Neural progenitor cell (in vitro differentiated cells): ENCODE measurements at regions not wholly inside any gene's neighbourhood (a gene's known extent, or its start where the extent isn't known, plus 50 kb on each side); places are given as distances from the start of the nearest gene placed in this dataset.

ENCODE experiments used
- DNase-seq: peaks from one replicate; pipeline ENCODE4 v3.0.0-alpha.2; 2016; ENCODE audit warnings: low spot score
- H2AFZ ChIP-seq: fragments of 200-600 bp; sonication (generic); replicated peaks from 2 replicates; pipeline ENCODE4 v1.6.1; 2016; ENCODE audit warnings: antibody characterized with exemption
- H3F3A ChIP-seq: fragments of 200-600 bp; sonication (generic); 2 replicates; pipeline ENCODE4 v1.6.1; 2016; ENCODE audit warnings: antibody characterized with exemption, low read depth
- H3K27ac ChIP-seq: fragments of 200-600 bp; sonication (generic); 2 replicates; pipeline ENCODE4 v1.5.1; 2016; ENCODE audit warnings: mild to moderate bottlenecking
- H3K27me3 ChIP-seq: fragments of 200-600 bp; sonication (generic); 2 replicates; pipeline ENCODE4 v1.6.1; 2016; ENCODE audit warnings: mild to moderate bottlenecking, moderate library complexity
- H3K36me3 ChIP-seq: fragments of 200-600 bp; sonication (generic); 2 replicates; pipeline ENCODE4 v1.5.1; 2016
- H3K4me1 ChIP-seq: fragments of 200-600 bp; sonication (generic); 2 replicates; pipeline ENCODE4 v1.6.1; 2016; ENCODE audit warnings: mixed run types
- H3K4me2 ChIP-seq: fragments of 200-600 bp; sonication (generic); 2 replicates; pipeline ENCODE4 v1.6.1; 2016
- H3K4me3 ChIP-seq: fragments of 200-600 bp; sonication (generic); 2 replicates; pipeline ENCODE4 v1.5.1; 2016
- H3K79me2 ChIP-seq: fragments of 200-600 bp; sonication (generic); 2 replicates; pipeline ENCODE4 v1.6.1; 2016; ENCODE audit warnings: low read depth
- H3K9ac ChIP-seq: fragments of 200-600 bp; sonication (generic); 2 replicates; pipeline ENCODE4 v1.6.1; 2016
- H3K9me3 ChIP-seq: fragments of 200-600 bp; sonication (generic); 2 replicates; pipeline ENCODE4 v1.5.1; 2016; ENCODE audit warnings: low read depth
- H4K20me1 ChIP-seq: fragments of 200-600 bp; sonication (generic); 2 replicates; pipeline ENCODE4 v1.6.1; 2016; ENCODE audit warnings: low read depth
- H3K27ac Mint-ChIP-seq: 3 replicates; pipeline ENCODE4 v1.8.0; 2021; ENCODE audit warnings: mixed read lengths
- H3K27me3 Mint-ChIP-seq: 2 replicates; pipeline ENCODE4 v1.8.0; 2022; ENCODE audit warnings: low read depth, mild to moderate bottlenecking, inconsistent platforms, moderate library complexity, mixed read lengths; ENCODE audit not compliant: insufficient read depth
- H3K36me3 Mint-ChIP-seq: 3 replicates; pipeline ENCODE4 v1.8.0; 2021; ENCODE audit warnings: mixed read lengths
- H3K4me1 Mint-ChIP-seq: 3 replicates; pipeline ENCODE4 v1.8.0; 2021; ENCODE audit warnings: mixed read lengths
- H3K4me3 Mint-ChIP-seq: 3 replicates; pipeline ENCODE4 v1.8.0; 2021; ENCODE audit warnings: mild to moderate bottlenecking, moderate library complexity, mixed read lengths
- H3K9me3 Mint-ChIP-seq: 3 replicates; pipeline ENCODE4 v1.8.0; 2020; ENCODE audit warnings: mixed read lengths
- CTCF ChIP-seq: fragments of 200-600 bp; sonication (generic); IDR thresholded peaks from 2 replicates; pipeline ENCODE4 v1.5.1; 2017; ENCODE audit warnings: antibody characterized with exemption, mild to moderate bottlenecking
- EZH2 ChIP-seq: fragments of 200-600 bp; sonication (generic); IDR thresholded peaks from 2 replicates; pipeline ENCODE4 v1.6.1; 2017; ENCODE audit warnings: antibody characterized with exemption, mild to moderate bottlenecking, moderate library complexity
- EZH2phosphoT487 ChIP-seq: fragments of 200-600 bp; sonication (generic); IDR thresholded peaks from 2 replicates; pipeline ENCODE4 v1.6.1; 2017; ENCODE audit warnings: antibody characterized with exemption

GRCh38 chr13:79003989-79004898 is 345.3 kb upstream of the OBI1 start:
- H3K4me3 ChIP-seq: no peak overlapping the region
- H4K20me1 ChIP-seq: no peaks in the 10 kb centered on the region
- H3F3A ChIP-seq: no peaks in the 10 kb centered on the region
- no peaks in the 10 kb centered on the region for H3K4me1 ChIP-seq
- Mint-ChIP-seq H3K27ac (no peak overlapping the region), H3K4me1 (no peaks in the 10 kb centered on the region), H3K4me3 (no peak overlapping the region), H3K9me3 (no peaks in the 10 kb centered on the region), H3K36me3 (no peaks in the 10 kb centered on the region), H3K27me3 (peaks cover 2% of the 10 kb centered on the region)
- H3K4me2 ChIP-seq: no peak overlapping the region
- no peak overlapping the region for H3K9ac ChIP-seq
- no peak overlapping the region for H3K27ac ChIP-seq
- no peaks in the 10 kb centered on the region for H3K27me3 ChIP-seq
- DNase-seq: no peak
- no peaks in the 10 kb centered on the region for H3K79me2 ChIP-seq
- no peak overlapping the region for H2AFZ ChIP-seq
- H3K9me3 ChIP-seq: no peaks in the 10 kb centered on the region
- TF ChIP-seq CTCF: no peak
- no peak for TF ChIP-seq EZH2
- TF ChIP-seq EZH2phosphoT487: no peak
- H3K36me3 ChIP-seq: no peaks in the 10 kb centered on the region

GRCh38 chr13:78999494-78999893 is 340.5 kb upstream of the OBI1 start:
- Mint-ChIP-seq H3K36me3 (no peaks in the 10 kb centered on the region), H3K4me1 (no peaks in the 10 kb centered on the region), H3K4me3 (no peak overlapping the region), H3K9me3 (no peaks in the 10 kb centered on the region), H3K27ac (no peak overlapping the region), H3K27me3 (peaks cover 2% of the 10 kb centered on the region)
- no peak overlapping the region for H2AFZ ChIP-seq
- H3K27me3 ChIP-seq: no peaks in the 10 kb centered on the region
- no peak overlapping the region for H3K9ac ChIP-seq
- H3F3A ChIP-seq: no peaks in the 10 kb centered on the region
- no peak for DNase-seq
- H3K27ac ChIP-seq: no peak overlapping the region
- no peaks in the 10 kb centered on the region for H3K9me3 ChIP-seq
- no peaks in the 10 kb centered on the region for H4K20me1 ChIP-seq
- TF ChIP-seq CTCF (no peak), EZH2 (no peak), EZH2phosphoT487 (no peak)
- no peaks in the 10 kb centered on the region for H3K79me2 ChIP-seq
- no peaks in the 10 kb centered on the region for H3K36me3 ChIP-seq
- H3K4me3 ChIP-seq: no peak overlapping the region
- no peaks in the 10 kb centered on the region for H3K4me1 ChIP-seq
- H3K4me2 ChIP-seq: no peak overlapping the region

DNA sequence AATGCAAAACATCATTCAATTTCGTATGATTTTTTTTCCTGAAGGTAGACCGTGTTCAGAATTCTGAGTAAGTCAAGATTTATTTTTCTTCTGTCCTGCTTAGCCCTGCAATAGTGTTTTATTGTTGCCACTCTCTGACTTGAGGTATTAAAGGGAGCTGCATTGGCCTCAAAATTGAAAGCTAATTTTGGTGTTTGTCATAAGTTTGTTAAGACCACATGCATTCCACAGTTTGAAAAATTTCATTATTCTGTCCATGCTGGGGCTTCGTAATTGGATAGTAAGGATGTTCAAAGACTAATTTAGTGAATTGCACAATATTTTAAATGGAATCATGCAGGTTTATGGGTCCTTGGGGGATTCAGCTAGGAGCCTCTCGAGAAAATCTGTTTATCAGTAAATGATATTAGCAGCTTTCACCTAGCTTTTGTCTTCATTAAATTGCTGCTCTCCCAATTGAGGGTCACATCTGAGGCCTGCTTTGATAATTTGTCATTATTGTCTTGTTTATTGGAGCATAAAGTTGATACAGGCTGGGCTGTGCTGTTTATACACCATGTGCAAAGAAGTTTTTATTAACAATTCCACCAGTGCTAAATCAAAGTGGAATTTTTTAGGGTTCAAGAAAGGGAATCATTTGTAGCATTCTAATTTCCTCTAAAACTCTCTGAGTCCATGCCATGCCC is 339.8 kb upstream of the OBI1 start:
- Histone ChIP-seq H3K79me2 (no peaks in the 10 kb centered on the region), H3F3A (no peaks in the 10 kb centered on the region), H3K4me1 (peaks cover 6% of the 10 kb centered on the region), H3K4me3 (no peak overlapping the region), H3K36me3 (no peaks in the 10 kb centered on the region), H3K9ac (no peak overlapping the region), H2AFZ (no peak overlapping the region), H3K27me3 (no peaks in the 10 kb centered on the region), H3K9me3 (no peaks in the 10 kb centered on the region), H4K20me1 (no peaks in the 10 kb centered on the region), H3K27ac (no peak overlapping the region), H3K4me2 (no peak overlapping the region)
- no peaks in the 10 kb centered on the region for H3K36me3 Mint-ChIP-seq
- no peaks in the 10 kb centered on the region for H3K4me1 Mint-ChIP-seq
- no peak overlapping the region for H3K4me3 Mint-ChIP-seq
- H3K9me3 Mint-ChIP-seq: no peaks in the 10 kb centered on the region
- no peak for TF ChIP-seq CTCF
- TF ChIP-seq EZH2: no peak
- TF ChIP-seq EZH2phosphoT487: no peak
- no peak overlapping the region for H3K27ac Mint-ChIP-seq
- H3K27me3 Mint-ChIP-seq: peaks cover 2% of the 10 kb centered on the region
- DNase-seq: no peak
